Adrenal gland (tissue), 9 donors: ENCODE measurements at regions not wholly inside any gene's neighbourhood (a gene's known extent, or its start where the extent isn't known, plus 50 kb on each side); places are given as distances from the start of the nearest gene placed in this dataset.

Source experiments
- DNase-seq, 7 donors: peaks; one replicate each; pipeline ENCODE4 v3.0.0-alpha.2; 2019 to 2020
- H3K27ac ChIP-seq, 5 donors: fragments of 200-600 bp; sonication (generic) in 4 of 5; 1 replicate in 3 of 5; 2 replicates in 2 of 5; pipeline versions ENCODE4 v1.5.1 to v1.8.0; 2016 to 2020; ENCODE audit warnings: mild to moderate bottlenecking in 1 of 5
- H3K27me3 ChIP-seq: fragments of 200-600 bp; 2 replicates; pipeline ENCODE4 v1.8.0; 2021
- H3K36me3 ChIP-seq, 2 donors: fragments of 200-600 bp; replicated peaks in 1 of 2; 1 replicate in 1 of 2; 2 replicates in 1 of 2; pipeline versions ENCODE4 v1.5.1 to v1.8.0; 2018 to 2022
- H3K4me1 ChIP-seq, 2 donors: fragments of 200-600 bp; replicated peaks in 1 of 2; 1 replicate in 1 of 2; 2 replicates in 1 of 2; pipeline versions ENCODE4 v1.5.1 to v1.8.0; 2018 to 2021
- H3K4me3 ChIP-seq, 4 donors: fragments of 200-600 bp; sonication (generic) in 3 of 4; one replicate each; pipeline ENCODE4 v1.5.1; 2016 to 2018
- H3K9me3 ChIP-seq, 3 donors: fragments of 200-600 bp; sonication (generic) in 1 of 3; replicated peaks in 1 of 3; 1 replicate in 2 of 3; 2 replicates in 1 of 3; pipeline versions ENCODE4 v1.5.1 to v1.8.0; 2016 to 2021
- POLR2A ChIP-seq, 2 donors: fragments of 450-650 bp; IDR thresholded peaks; one replicate each; pipeline ENCODE4 v1.6.1; 2017; ENCODE audit warnings: antibody characterized with exemption in 2 of 2, mild to moderate bottlenecking in 2 of 2, moderate library complexity in 1 of 2
- WGBS, 4 donors: extraction: QIAGEN DNeasy Blood & Tissue Kit in 2 of 4; methylation state at CpG; one replicate each; pipeline versions ENCODE4 v1.1.5 to v1.1.7; 2013 to 2017; 5-methylcytosine and 5-hydroxymethylcytosine counted together
- intact Hi-C, 2 donors: fragments of 100-400 bp; cut with DNase I; formaldehyde crosslinking; loops; one replicate each; pipeline versions ENCODE4 v1.14.1 to v1.15.0; 2022 to 2023
- TF ChIP-seq, protein P1 (sequence below), 6 experiments: fragments of 450-650 bp in 4 of 6; fragments of 200-600 bp in 2 of 6; sonication (generic) in 1 of 6; IDR thresholded peaks; 1 replicate in 5 of 6; 2 replicates in 1 of 6; pipeline versions ENCODE4 v1.5.1 to v1.8.0; 2016 to 2021; ENCODE audit warnings: antibody characterized with exemption in 6 of 6, mild to moderate bottlenecking in 2 of 6, moderate library complexity in 1 of 6
- donor health status: healthy with polysubstance abuse.
- donor health status: Bipolar disorder and iron deficiency.
- donor health status: DM: yes; HTN: yes; CAD: no.
- donor health status: DM: no; HTN: no; CAD: no.
- donor health status: DM: no; HTN: no; CAD: no.

DNA sequence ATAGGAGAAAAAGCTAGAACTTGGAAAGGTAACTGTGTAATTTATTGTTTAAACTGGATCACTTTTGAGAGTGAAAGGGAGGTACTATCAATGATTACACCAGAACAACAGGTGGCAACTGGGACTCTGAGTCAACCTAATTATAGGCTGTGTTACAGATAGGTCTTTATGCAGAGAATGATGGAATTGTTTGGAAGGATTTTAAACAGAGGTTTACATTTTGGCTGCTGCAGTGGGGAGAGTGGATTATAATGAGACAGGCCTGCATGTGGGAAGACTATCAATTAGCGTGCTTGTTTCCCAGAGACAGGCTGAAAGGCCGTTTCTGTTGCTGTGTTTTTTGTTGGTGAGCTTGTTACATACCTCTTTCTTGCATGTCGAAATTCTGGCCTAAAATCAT, 432.9 kb downstream of the PLA2G4A start:
- DNase-seq, result no peak
- Histone ChIP-seq H3K4me3 (no peak overlapping the region), H3K9me3 (no peaks in the 10 kb centered on the region), H3K27me3 (no peaks in the 10 kb centered on the region), H3K36me3 (no peaks in the 10 kb centered on the region), H3K27ac (no peak overlapping the region), H3K4me1 (no peaks in the 10 kb centered on the region)
- no peak for TF ChIP-seq POLR2A (IDR thresholded peaks at IDR 0.05)
- TF ChIP-seq, protein P1, sequence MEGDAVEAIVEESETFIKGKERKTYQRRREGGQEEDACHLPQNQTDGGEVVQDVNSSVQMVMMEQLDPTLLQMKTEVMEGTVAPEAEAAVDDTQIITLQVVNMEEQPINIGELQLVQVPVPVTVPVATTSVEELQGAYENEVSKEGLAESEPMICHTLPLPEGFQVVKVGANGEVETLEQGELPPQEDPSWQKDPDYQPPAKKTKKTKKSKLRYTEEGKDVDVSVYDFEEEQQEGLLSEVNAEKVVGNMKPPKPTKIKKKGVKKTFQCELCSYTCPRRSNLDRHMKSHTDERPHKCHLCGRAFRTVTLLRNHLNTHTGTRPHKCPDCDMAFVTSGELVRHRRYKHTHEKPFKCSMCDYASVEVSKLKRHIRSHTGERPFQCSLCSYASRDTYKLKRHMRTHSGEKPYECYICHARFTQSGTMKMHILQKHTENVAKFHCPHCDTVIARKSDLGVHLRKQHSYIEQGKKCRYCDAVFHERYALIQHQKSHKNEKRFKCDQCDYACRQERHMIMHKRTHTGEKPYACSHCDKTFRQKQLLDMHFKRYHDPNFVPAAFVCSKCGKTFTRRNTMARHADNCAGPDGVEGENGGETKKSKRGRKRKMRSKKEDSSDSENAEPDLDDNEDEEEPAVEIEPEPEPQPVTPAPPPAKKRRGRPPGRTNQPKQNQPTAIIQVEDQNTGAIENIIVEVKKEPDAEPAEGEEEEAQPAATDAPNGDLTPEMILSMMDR (IDR thresholded peaks at IDR 0.05), result no peak
- intact Hi-C loops, result no loop called here
- WGBS, 4 donors, result 67 to 70% (median 68%) methylated on average over 3 of the region's 3 CpGs

DNA sequence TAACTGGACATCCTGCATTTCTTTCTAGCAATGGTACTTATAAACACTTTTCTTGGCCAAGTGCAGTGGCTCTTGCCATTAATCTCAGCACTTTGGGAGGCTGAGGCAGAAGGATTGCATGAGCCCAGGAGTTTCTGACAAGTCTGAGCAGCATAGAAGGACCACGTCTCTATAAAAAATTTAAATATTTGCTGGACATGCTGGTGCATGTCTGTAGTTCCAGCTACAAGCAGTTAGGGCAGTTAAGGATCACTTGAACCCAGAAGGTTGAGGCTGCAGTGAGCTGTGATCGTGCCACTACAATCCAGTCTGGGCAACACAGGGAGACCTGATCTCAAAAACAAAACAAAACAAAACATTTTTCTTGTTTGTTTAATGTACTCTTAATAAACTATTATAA, 434.0 kb downstream of the PLA2G4A start:
- H3K4me1 ChIP-seq, result no peaks in the 10 kb centered on the region
- no peak overlapping the region for H3K4me3 ChIP-seq
- 72 to 76% (median 73%) methylated on average over 2 of the region's 2 CpGs for WGBS, 4 donors
- no peak overlapping the region for H3K27ac ChIP-seq
- TF ChIP-seq, protein P1 (IDR thresholded peaks at IDR 0.05), result no peak
- TF ChIP-seq POLR2A (IDR thresholded peaks at IDR 0.05), result no peak
- DNase-seq, result no peak
- no peaks in the 10 kb centered on the region for H3K36me3 ChIP-seq
- H3K9me3 ChIP-seq, result no peaks in the 10 kb centered on the region
- no peaks in the 10 kb centered on the region for H3K27me3 ChIP-seq
- intact Hi-C loops, result no loop called here

DNA sequence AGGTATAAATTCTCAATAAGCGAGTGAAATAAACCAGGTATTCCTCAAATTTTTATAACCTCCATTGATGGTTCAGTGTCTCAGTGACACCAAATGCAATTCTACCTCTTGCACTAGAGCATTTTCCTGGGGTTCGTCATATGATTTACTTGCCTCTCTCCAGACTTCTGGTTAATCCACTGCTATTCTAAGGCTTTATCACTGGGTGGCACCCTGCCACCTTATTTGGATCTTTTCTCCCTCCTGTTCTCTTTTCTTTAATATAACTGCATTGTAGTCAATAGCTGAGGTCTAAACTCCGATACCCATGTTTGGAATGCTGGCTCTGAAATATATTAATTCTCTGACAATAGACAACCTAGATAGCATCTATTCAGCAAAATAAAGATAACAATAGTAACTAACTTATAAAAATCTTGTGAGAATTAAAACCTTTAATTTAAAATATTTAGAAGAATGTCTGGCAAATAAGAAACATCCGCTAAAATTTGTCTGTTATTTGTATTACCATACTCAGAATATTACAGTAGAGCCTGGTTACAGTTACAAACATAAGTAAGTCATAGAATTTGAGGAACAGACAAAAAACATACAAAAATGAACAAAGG, 436.4 kb downstream of the PLA2G4A start:
- Histone ChIP-seq H3K27ac (no peak overlapping the region), H3K27me3 (no peaks in the 10 kb centered on the region), H3K9me3 (no peaks in the 10 kb centered on the region), H3K4me1 (no peaks in the 10 kb centered on the region), H3K4me3 (no peak overlapping the region), H3K36me3 (no peaks in the 10 kb centered on the region)
- intact Hi-C loops, result no loop called here
- TF ChIP-seq, protein P1 (IDR thresholded peaks at IDR 0.05), result peak in 3 of 6 experiments; percentile 9 to 24 (median 22)
- no peak for TF ChIP-seq POLR2A (IDR thresholded peaks at IDR 0.05)
- DNase-seq, result peak; percentile 16 to 67 (median 21)
- 41 to 51% (median 46%) methylated on average over 4 of the region's 4 CpGs for WGBS, 4 donors

DNA sequence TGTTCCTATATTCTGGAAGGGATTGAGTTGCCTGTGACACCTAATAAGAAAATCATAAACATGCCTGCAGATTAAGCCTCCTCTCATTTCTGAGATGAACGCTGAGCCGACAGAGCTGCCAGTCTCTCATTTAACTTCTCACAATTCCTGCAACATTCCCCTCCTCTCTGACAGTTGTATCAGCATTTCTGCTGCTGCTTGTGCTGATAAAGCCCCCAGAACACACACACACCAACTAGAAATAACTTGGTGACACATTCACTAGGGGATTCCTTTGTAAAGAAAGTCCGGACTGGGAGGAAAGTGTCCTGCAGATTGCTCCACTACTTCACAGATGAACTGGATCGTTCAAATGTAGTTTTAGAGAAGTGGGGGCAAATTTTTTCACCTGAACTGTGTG, 437.3 kb downstream of the PLA2G4A start:
- Histone ChIP-seq H3K27me3 (no peaks in the 10 kb centered on the region), H3K4me1 (no peaks in the 10 kb centered on the region), H3K4me3 (no peak overlapping the region), H3K36me3 (no peaks in the 10 kb centered on the region), H3K27ac (no peak overlapping the region), H3K9me3 (no peaks in the 10 kb centered on the region)
- intact Hi-C loops, result no loop called here
- 56 to 76% (median 63%) methylated on average over 4 of the region's 4 CpGs for WGBS, 4 donors
- no peak for TF ChIP-seq POLR2A (IDR thresholded peaks at IDR 0.05)
- TF ChIP-seq, protein P1 (IDR thresholded peaks at IDR 0.05), result no peak
- DNase-seq, result no peak
